HepG2 (cell line): ENCODE measurements at regions not wholly inside any gene's neighbourhood (a gene's known extent, or its start where the extent isn't known, plus 50 kb on each side); places are given as distances from the start of the nearest gene placed in this dataset.

Experiments used
- FOXA1 ChIP-seq, 2 experiments: fragments of 450-650 bp in 1 of 2; sonication (generic) in 1 of 2; formaldehyde crosslinking in 1 of 2; IDR thresholded peaks; 2 replicates each; pipeline versions ENCODE4 v1.4.0 to v1.6.1; 2016 to 2020; ENCODE audit warnings: missing genetic modification reagents in 1 of 2
- FOXO1 ChIP-seq: sonication (generic); formaldehyde crosslinking; IDR thresholded peaks from 2 replicates; pipeline ENCODE4 v1.4.0; 2020; ENCODE audit warnings: missing genetic modification reagents
- GATAD1 ChIP-seq: IDR thresholded peaks from 2 replicates; pipeline ENCODE4 v1.6.1; 2016; ENCODE audit warnings: missing genetic modification reagents, missing compliant biosample characterization
- HDAC1 ChIP-seq: sonication (generic); formaldehyde crosslinking; IDR thresholded peaks from 2 replicates; pipeline ENCODE4 v1.5.1; 2020; ENCODE audit warnings: mild to moderate bottlenecking, missing genetic modification reagents
- JUN ChIP-seq: sonication (generic); formaldehyde crosslinking; IDR thresholded peaks from 2 replicates; pipeline ENCODE4 v1.4.0; 2020; ENCODE audit warnings: mild to moderate bottlenecking, missing genetic modification reagents
- KAT2B ChIP-seq: fragments of 150-350 bp; IDR thresholded peaks from 2 replicates; pipeline ENCODE4 v1.6.1; 2014; ENCODE audit warnings: low read depth, low read length, borderline replicate concordance
- NFE2 ChIP-seq: sonication (generic); formaldehyde crosslinking; IDR thresholded peaks from 2 replicates; pipeline ENCODE4 v1.4.0; 2020; ENCODE audit warnings: missing genetic modification reagents
- NFE2L1 ChIP-seq: sonication (generic); formaldehyde crosslinking; IDR thresholded peaks from 2 replicates; pipeline ENCODE4 v1.4.0; 2020; ENCODE audit warnings: missing genetic modification reagents, mild to moderate bottlenecking, borderline replicate concordance
- NFIB ChIP-seq: sonication (generic); formaldehyde crosslinking; IDR thresholded peaks from 2 replicates; pipeline ENCODE4 v1.9.0; 2021; ENCODE audit warnings: missing genetic modification reagents, mild to moderate bottlenecking, borderline replicate concordance
- NFIC ChIP-seq: IDR thresholded peaks from 2 replicates; pipeline ENCODE4 v1.6.1; 2012; ENCODE audit warnings: mild to moderate bottlenecking, low read length, inconsistent platforms
- NR3C1 ChIP-seq: sonication (generic); formaldehyde crosslinking; IDR thresholded peaks from 2 replicates; pipeline ENCODE4 v1.4.0; 2020; ENCODE audit warnings: missing genetic modification reagents
- PRDM4 ChIP-seq: sonication (generic); formaldehyde crosslinking; IDR thresholded peaks from 2 replicates; pipeline ENCODE4 v1.9.0; 2021; ENCODE audit warnings: missing genetic modification reagents, borderline replicate concordance
- RBAK ChIP-seq: sonication (generic); formaldehyde crosslinking; IDR thresholded peaks from 2 replicates; pipeline ENCODE4 v1.5.1; 2020; ENCODE audit warnings: mild to moderate bottlenecking, missing genetic modification reagents
- REPIN1 ChIP-seq: sonication (generic); formaldehyde crosslinking; IDR thresholded peaks from 2 replicates; pipeline ENCODE4 v1.8.0; 2022; ENCODE audit warnings: missing genetic modification reagents, low read depth, mild to moderate bottlenecking, borderline replicate concordance
- RFX1 ChIP-seq: fragments of 450-650 bp; IDR thresholded peaks from 2 replicates; pipeline ENCODE4 v1.6.1; 2017
- RXRB ChIP-seq: IDR thresholded peaks from 2 replicates; pipeline ENCODE4 v1.6.1; 2016; ENCODE audit warnings: borderline replicate concordance, missing genetic modification reagents, missing compliant biosample characterization
- SKIL ChIP-seq: sonication (generic); formaldehyde crosslinking; IDR thresholded peaks from 2 replicates; pipeline ENCODE4 v1.8.0; 2022; ENCODE audit warnings: missing genetic modification reagents, mild to moderate bottlenecking, moderate library complexity, borderline replicate concordance
- THAP7 ChIP-seq: sonication (generic); formaldehyde crosslinking; IDR thresholded peaks from 2 replicates; pipeline ENCODE4 v1.8.1; 2023; ENCODE audit warnings: mild to moderate bottlenecking, missing genetic modification reagents
- ZKSCAN5 ChIP-seq: sonication (generic); formaldehyde crosslinking; IDR thresholded peaks from 2 replicates; pipeline ENCODE4 v1.5.1; 2020; ENCODE audit warnings: mild to moderate bottlenecking, missing genetic modification reagents
- ZNF207 ChIP-seq: fragments of 450-650 bp; IDR thresholded peaks from 2 replicates; pipeline ENCODE4 v1.6.1; 2016; ENCODE audit warnings: antibody characterized with exemption, borderline replicate concordance
- ZNF441 ChIP-seq: sonication (generic); formaldehyde crosslinking; IDR thresholded peaks from 2 replicates; pipeline ENCODE4 v1.7.0; 2021; ENCODE audit warnings: missing genetic modification reagents, borderline replicate concordance
- ZNF468 ChIP-seq: sonication (generic); formaldehyde crosslinking; IDR thresholded peaks from 2 replicates; pipeline ENCODE4 v1.8.0; 2022; ENCODE audit warnings: mild to moderate bottlenecking, moderate library complexity, missing genetic modification reagents
- ZNF562 ChIP-seq: sonication (generic); formaldehyde crosslinking; IDR thresholded peaks from 2 replicates; pipeline ENCODE4 v1.8.0; 2022; ENCODE audit warnings: missing genetic modification reagents, borderline replicate concordance
- ZNF564 ChIP-seq: sonication (generic); formaldehyde crosslinking; IDR thresholded peaks from 2 replicates; pipeline ENCODE4 v1.8.1; 2023; ENCODE audit warnings: mild to moderate bottlenecking, missing genetic modification reagents
- ZNF720 ChIP-seq: sonication (generic); formaldehyde crosslinking; IDR thresholded peaks from 2 replicates; pipeline ENCODE4 v1.4.0; 2020; ENCODE audit warnings: missing genetic modification reagents
- ZNF737 ChIP-seq: sonication (generic); formaldehyde crosslinking; IDR thresholded peaks from 2 replicates; pipeline ENCODE4 v1.5.0; 2020; ENCODE audit warnings: missing genetic modification reagents, mild to moderate bottlenecking, borderline replicate concordance
- ZNF772 ChIP-seq: sonication (generic); formaldehyde crosslinking; IDR thresholded peaks from 2 replicates; pipeline ENCODE4 v1.5.0; 2020; ENCODE audit warnings: mild to moderate bottlenecking, missing genetic modification reagents
- ZNF773 ChIP-seq: sonication (generic); formaldehyde crosslinking; IDR thresholded peaks from 2 replicates; pipeline ENCODE4 v1.4.0; 2020; ENCODE audit warnings: missing genetic modification reagents, borderline replicate concordance

GRCh38 chr4:81737865-81738559, 266.3 kb upstream of the RASGEF1B start (continued):
- TF ChIP-seq ZNF207 (no peak), NFE2L1 (CRISPR knock-in tag) (no peak), RFX1 (no peak), JUN (CRISPR knock-in tag) (0 out of 2 replicates have a peak, but pooled peaks have one; percentile 26), ZNF562 (no peak), ZNF468 (no peak), REPIN1 (no peak), GATAD1 (CRISPR knock-in tag) (no peak), ZNF737 (no peak), NFE2 (no peak), ZNF720 (CRISPR knock-in tag) (no peak), PRDM4 (CRISPR knock-in tag) (no peak), KAT2B (peak; percentile 95), ZNF772 (no peak), NFIB (CRISPR knock-in tag) (no peak), ZNF441 (CRISPR knock-in tag) (no peak), FOXA1 (IDR thresholded peaks at IDR 0.05) (0 out of 2 replicates have a peak, but pooled peaks have one; percentile 27), FOXA1 (CRISPR knock-in tag; IDR thresholded peaks at IDR 0.05) (no peak), ZKSCAN5 (CRISPR knock-in tag) (no peak), ZNF773 (no peak), HDAC1 (CRISPR knock-in tag) (no peak), NFIC (peak; percentile 26; the same call in 1 of the 2 replicates), RXRB (CRISPR knock-in tag) (no peak), SKIL (CRISPR knock-in tag) (no peak), NR3C1 (CRISPR knock-in tag) (no peak), ZNF564 (CRISPR knock-in tag) (no peak), RBAK (no peak), THAP7 (CRISPR knock-in tag) (no peak), FOXO1 (CRISPR knock-in tag) (no peak)
